HepG2 (cell line): ENCODE measurements at regions not wholly inside any gene's neighbourhood (a gene's known extent, or its start where the extent isn't known, plus 50 kb on each side); places are given as distances from the start of the nearest gene placed in this dataset.

ENCODE experiments used
- ATAC-seq: fragments of 200-7000 bp; cut with Tn5 transposase; 3 replicates; pipeline ENCODE4 v1.9.1; 2020; ENCODE audit warnings: mild to moderate bottlenecking, moderate library complexity
- BruUV-seq: library from RNA; stranded (reverse); fragments of 400-500 nt; replicated peaks from 2 replicates; lab custom pipeline; 2021; lab: Mats Ljungman, UMichigan
- CTCF ChIA-PET: fragments of 300-600 bp; formaldehyde crosslinking; extraction: SDS; loops from one replicate; lab custom pipeline; 2021; ENCODE audit warnings: low total read pairs, inconsistent platforms, low intra/inter-chr PET ratio; lab: Yijun Ruan, JAX
- POLR2A ChIA-PET: fragments of 350-600 bp; sonication (Branson Sonifier 250); formaldehyde crosslinking; loops from one replicate; lab custom pipeline; 2020; ENCODE audit warnings: antibody characterized with exemption, inconsistent platforms; lab: Yijun Ruan, JAX
- DNase-seq: peaks from one replicate; pipeline ENCODE4 v3.0.0-alpha.2; 2015; ENCODE audit warnings: low spot score
- FAIRE-seq: peaks from 3 replicates; lab custom pipeline; 2011; peaks lifted over from hg19 to GRCh38; lab: Jason Lieb, UNC
- H2AFZ ChIP-seq: one replicate; pipeline ENCODE4 v1.6.1; 2011; ENCODE audit warnings: low read length, inconsistent platforms
- H3K27ac ChIP-seq: fragments of 300-600 bp; 3 replicates; pipeline ENCODE4 v1.8.0; 2011; ENCODE audit warnings: mixed run types, mild to moderate bottlenecking, mixed read lengths, low read length, inconsistent platforms; ENCODE audit not compliant: insufficient read depth; ENCODE audit errors: extremely low read length
- H3K27me3 ChIP-seq, 2 experiments: fragments of 200-600 bp in 1 of 2; 2 replicates in 1 of 2; 3 replicates in 1 of 2; pipeline versions ENCODE4 v1.6.0 to v1.8.0; 2011; ENCODE audit warnings: low read length in 2 of 2, mild to moderate bottlenecking in 2 of 2, moderate library complexity in 2 of 2, inconsistent platforms in 1 of 2; ENCODE audit not compliant: insufficient read depth in 2 of 2, control insufficient read depth in 1 of 2
- H3K36me3 ChIP-seq, 2 experiments: fragments of 200-600 bp in 1 of 2; replicated peaks in 1 of 2; 2 replicates in 1 of 2; 3 replicates in 1 of 2; pipeline versions ENCODE4 v1.5.1 to v1.8.0; 2011; ENCODE audit warnings: low read length in 2 of 2, inconsistent platforms in 1 of 2; ENCODE audit not compliant: insufficient read depth in 2 of 2, control insufficient read depth in 1 of 2
- H3K4me1 ChIP-seq: 2 replicates; pipeline ENCODE4 v1.5.1; 2012; ENCODE audit warnings: low read length, inconsistent platforms; ENCODE audit not compliant: insufficient read depth
- H3K4me2 ChIP-seq: 2 replicates; pipeline ENCODE4 v1.6.0; 2011; ENCODE audit warnings: low read depth, low read length, inconsistent platforms
- H3K4me3 ChIP-seq, 3 experiments: fragments of 200-600 bp in 1 of 3; sonication (generic), shearing (Covaris generic) in 1 of 3; replicated peaks in 1 of 3; 2 replicates each; pipeline ENCODE4 v1.5.1; 2011 to 2016; ENCODE audit warnings: low read length in 3 of 3, inconsistent platforms in 2 of 3, low read depth in 2 of 3, mild to moderate bottlenecking in 2 of 3, control low read depth in 1 of 3, mixed read lengths in 1 of 3; ENCODE audit not compliant: insufficient read depth in 1 of 3
- H3K79me2 ChIP-seq: one replicate; pipeline ENCODE4 v1.6.1; 2011; ENCODE audit warnings: low read length, inconsistent platforms; ENCODE audit not compliant: insufficient read depth
- H3K9ac ChIP-seq: 2 replicates; pipeline ENCODE4 v1.6.0; 2011; ENCODE audit warnings: mild to moderate bottlenecking, low read depth, low read length, inconsistent platforms; ENCODE audit not compliant: insufficient read depth
- H3K9me3 ChIP-seq: 2 replicates; pipeline ENCODE4 v1.5.1; 2012; ENCODE audit warnings: mild to moderate bottlenecking, low read length
- H4K20me1 ChIP-seq: 2 replicates; pipeline ENCODE4 v1.6.0; 2011; ENCODE audit warnings: inconsistent platforms, mild to moderate bottlenecking, low read length, moderate library complexity; ENCODE audit not compliant: insufficient read depth
- ATF7 ChIP-seq, 2 experiments: fragments of 450-650 bp in 1 of 2; sonication (generic) in 1 of 2; formaldehyde crosslinking in 1 of 2; IDR thresholded peaks; 2 replicates each; pipeline versions ENCODE4 v1.4.0 to v1.6.1; 2016 to 2020; ENCODE audit warnings: antibody characterized with exemption in 1 of 2, mild to moderate bottlenecking in 1 of 2, missing genetic modification reagents in 1 of 2
- HES4 ChIP-seq: sonication (generic); formaldehyde crosslinking; IDR thresholded peaks from 2 replicates; pipeline ENCODE4 v1.9.0; 2021; ENCODE audit warnings: mild to moderate bottlenecking, missing genetic modification reagents, borderline replicate concordance
- HIC2 ChIP-seq: sonication (generic); formaldehyde crosslinking; IDR thresholded peaks from 2 replicates; pipeline ENCODE4 v1.9.0; 2022; ENCODE audit warnings: low read depth, missing genetic modification reagents
- HOXA7 ChIP-seq: sonication (generic); formaldehyde crosslinking; IDR thresholded peaks from 2 replicates; pipeline ENCODE4 v1.8.1; 2022; ENCODE audit warnings: mild to moderate bottlenecking, missing genetic modification reagents, moderate library complexity
- MLXIP ChIP-seq: sonication (generic); formaldehyde crosslinking; IDR thresholded peaks from 2 replicates; pipeline ENCODE4 v1.9.0; 2021; ENCODE audit warnings: missing genetic modification reagents, borderline replicate concordance
- ONECUT2 ChIP-seq: sonication (generic); formaldehyde crosslinking; IDR thresholded peaks from 2 replicates; pipeline ENCODE4 v1.4.0; 2020; ENCODE audit warnings: missing genetic modification reagents
- POLR2AphosphoS5 ChIP-seq: IDR thresholded peaks from 2 replicates; pipeline ENCODE4 v1.6.1; 2012; ENCODE audit warnings: low read depth, low read length
- SCMH1 ChIP-seq: sonication (generic); formaldehyde crosslinking; IDR thresholded peaks from 2 replicates; pipeline ENCODE4 v1.9.0; 2021; ENCODE audit warnings: missing genetic modification reagents, mild to moderate bottlenecking, borderline replicate concordance
- ZFP82 ChIP-seq: sonication (generic); formaldehyde crosslinking; IDR thresholded peaks from 2 replicates; pipeline ENCODE4 v1.5.1; 2020; ENCODE audit warnings: mild to moderate bottlenecking, missing genetic modification reagents, borderline replicate concordance
- ZNF451 ChIP-seq: sonication (generic); formaldehyde crosslinking; IDR thresholded peaks from 2 replicates; pipeline ENCODE4 v1.5.0; 2020; ENCODE audit warnings: mild to moderate bottlenecking, missing genetic modification reagents
- ZSCAN20 ChIP-seq: sonication (generic); formaldehyde crosslinking; IDR thresholded peaks from 2 replicates; pipeline ENCODE4 v1.4.0; 2020; ENCODE audit warnings: missing genetic modification reagents, mild to moderate bottlenecking, borderline replicate concordance
- ZUFSP ChIP-seq: sonication (generic); formaldehyde crosslinking; IDR thresholded peaks from 2 replicates; pipeline ENCODE4 v1.9.0; 2021; ENCODE audit warnings: missing genetic modification reagents, mild to moderate bottlenecking, borderline replicate concordance
- WGBS: methylation state at CpG from one replicate; pipeline ENCODE4 v1.1.6; 2017; ENCODE audit warnings: low lambda C conversion rate; 5-methylcytosine and 5-hydroxymethylcytosine counted together
- in situ Hi-C: cut with HindIII; loops from 2 replicates; pipeline ENCODE4 v1.10.0; 2017; ENCODE audit warnings: low pct_unique_long_range_greater_than_20kb; ENCODE audit not compliant: extremely low pct_ligation_motif_present
- intact Hi-C: fragments of 100-400 bp; cut with micrococcal nuclease; formaldehyde crosslinking; loops from one replicate; pipeline ENCODE4 v1.10.0; 2022; ENCODE audit not compliant: unreplicated experiment

DNA sequence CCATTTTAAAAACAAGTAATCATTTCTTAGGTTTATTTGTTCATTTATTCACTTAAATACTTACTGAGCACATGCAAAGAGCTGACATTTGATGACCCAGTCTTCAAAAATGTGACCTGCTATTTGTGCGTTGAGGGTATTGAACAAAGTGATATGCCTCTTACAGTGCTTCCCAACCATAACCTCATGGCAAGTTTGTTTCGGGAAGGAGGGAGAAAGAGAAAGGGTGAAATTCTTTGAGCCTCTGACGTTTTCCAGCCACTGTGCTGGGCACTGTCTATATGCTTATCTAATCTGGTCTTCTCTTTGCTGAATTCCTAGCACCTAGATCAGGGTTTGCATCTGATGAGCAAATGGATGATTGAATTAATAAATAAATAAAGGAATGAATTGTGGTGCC, 479.1 kb downstream of the HAPSTR1 start:
- ATAC-seq (no peak), FAIRE-seq (no peak), DNase-seq (no peak)
- Histone ChIP-seq H4K20me1 (no peaks in the 10 kb centered on the region), H3K27me3 (no peaks in the 10 kb centered on the region), H2AFZ (no peak overlapping the region), H3K9me3 (no peaks in the 10 kb centered on the region), H3K4me1 (no peaks in the 10 kb centered on the region), H3K4me3 (no peak overlapping the region), H3K79me2 (no peaks in the 10 kb centered on the region), H3K27ac (no peak overlapping the region), H3K36me3 (no peaks in the 10 kb centered on the region), H3K9ac (no peak overlapping the region), H3K4me2 (no peak overlapping the region)
- no TSS peak for BruUV-seq
- intact Hi-C loops (no loop called here), in situ Hi-C loops (no loop called here)
- no peak for TF ChIP-seq ATF7 (IDR thresholded peaks at IDR 0.05)
- TF ChIP-seq ATF7 (CRISPR knock-in tag; IDR thresholded peaks at IDR 0.05), result no peak
- TF ChIP-seq POLR2AphosphoS5, result no peak
- no peak for TF ChIP-seq HES4 (CRISPR knock-in tag)
- no peak for TF ChIP-seq ZSCAN20
- no peak for TF ChIP-seq ONECUT2 (CRISPR knock-in tag)
- TF ChIP-seq ZUFSP, result no peak
- no peak for TF ChIP-seq SCMH1 (CRISPR knock-in tag)
- TF ChIP-seq HOXA7 (CRISPR knock-in tag), result no peak
- no peak for TF ChIP-seq MLXIP (CRISPR knock-in tag)
- TF ChIP-seq ZFP82 (CRISPR knock-in tag), result no peak
- no peak for TF ChIP-seq ZNF451 (CRISPR knock-in tag)
- TF ChIP-seq HIC2, result no peak
- POLR2A ChIA-PET, result no interaction called here
- WGBS, result 3% methylated on average over 3 of the region's 3 CpGs
- CTCF ChIA-PET, result no interaction called here
